ENCODE measurements at regions not wholly inside any gene's neighbourhood (a gene's known extent, or its start where the extent isn't known, plus 50 kb on each side); places are given as distances from the start of the nearest gene placed in this dataset.

- DNase-seq (no peak), ATAC-seq (no peak)
- H3K27ac Mint-ChIP-seq, result no peak overlapping the region
- H3K9me3 Mint-ChIP-seq, result no peaks in the 10 kb centered on the region
- H3K4me3 Mint-ChIP-seq, result no peak overlapping the region
- H3K4me1 Mint-ChIP-seq, result peaks cover 9% of the 10 kb centered on the region
- peaks cover 37% of the 10 kb centered on the region for H3K27me3 Mint-ChIP-seq
Observed at GRCh38 chr12:125276567-125276966, 211.3 kb downstream of the AACS start.

GRCh38 chr12:125280482-125281377, 215.5 kb downstream of the AACS start:
- Mint-ChIP-seq H3K9me3 (no peaks in the 10 kb centered on the region), H3K4me1 (peaks cover 9% of the 10 kb centered on the region), H3K27ac (peak overlapping the region in 1 of 2 donors; percentile 23), H3K27me3 (peaks cover 48% of the 10 kb centered on the region), H3K4me3 (peak overlapping the region; percentile 2 to 36)
- DNase-seq, result no peak
- no peak for ATAC-seq

DNA sequence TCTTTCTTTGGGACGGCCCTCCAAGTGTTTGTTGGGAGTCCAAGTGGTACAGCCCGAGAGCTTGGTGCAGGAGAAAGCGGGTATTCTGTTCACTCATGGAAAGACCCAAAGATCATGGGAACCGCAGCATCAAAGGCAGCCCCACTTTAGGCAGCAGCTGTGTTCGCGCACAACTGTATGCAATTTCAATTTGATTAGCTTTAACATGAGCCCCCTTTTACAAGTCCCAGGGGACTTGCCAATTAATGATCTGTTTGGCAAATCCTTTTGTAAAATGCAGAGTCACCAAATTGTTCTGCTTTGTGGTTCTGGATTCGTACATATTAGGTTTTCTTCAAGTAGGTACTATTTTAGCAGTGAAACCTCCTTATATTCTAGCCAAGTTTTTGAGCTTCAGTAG, 217.7 kb downstream of the AACS start:
- DNase-seq, result no peak
- Mint-ChIP-seq H3K9me3 (no peaks in the 10 kb centered on the region), H3K27ac (no peak overlapping the region), H3K4me3 (no peak overlapping the region), H3K27me3 (peaks cover 42% of the 10 kb centered on the region), H3K4me1 (peaks cover 20% of the 10 kb centered on the region)
- ATAC-seq, result no peak

DNA sequence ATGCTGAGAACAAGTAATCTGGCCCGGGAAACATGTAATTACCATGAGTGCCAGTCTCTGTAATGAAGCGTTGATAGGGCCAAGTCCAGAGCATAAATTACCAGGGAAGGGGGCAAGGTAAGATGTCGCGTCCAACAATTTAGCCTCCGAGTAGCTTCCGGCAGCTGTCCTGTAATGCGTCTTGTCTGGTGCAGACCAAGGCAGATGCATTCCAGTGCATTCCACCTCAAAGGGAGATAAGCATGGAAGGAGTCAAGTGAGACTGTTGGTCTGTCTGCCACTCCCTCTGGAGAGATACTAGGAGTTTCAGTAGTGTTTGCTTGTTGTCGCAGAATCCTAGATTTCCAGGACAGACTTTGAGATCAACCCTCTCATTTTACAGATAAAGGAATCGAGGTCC, 218.3 kb downstream of the AACS start:
- H3K4me3 Mint-ChIP-seq, result no peak overlapping the region
- H3K27ac Mint-ChIP-seq, result no peak overlapping the region
- DNase-seq (no peak), ATAC-seq (no peak)
- H3K27me3 Mint-ChIP-seq, result peaks cover 42% of the 10 kb centered on the region
- no peaks in the 10 kb centered on the region for H3K9me3 Mint-ChIP-seq
- peaks cover 20% of the 10 kb centered on the region for H3K4me1 Mint-ChIP-seq

- ATAC-seq, result no peak
- Mint-ChIP-seq H3K4me3 (no peak overlapping the region), H3K4me1 (peaks cover 20% of the 10 kb centered on the region), H3K27me3 (peaks cover 40% of the 10 kb centered on the region), H3K27ac (no peak overlapping the region), H3K9me3 (no peaks in the 10 kb centered on the region)
- DNase-seq, result no peak
Observed at GRCh38 chr12:125284087-125284486, 218.9 kb downstream of the AACS start.

DNA sequence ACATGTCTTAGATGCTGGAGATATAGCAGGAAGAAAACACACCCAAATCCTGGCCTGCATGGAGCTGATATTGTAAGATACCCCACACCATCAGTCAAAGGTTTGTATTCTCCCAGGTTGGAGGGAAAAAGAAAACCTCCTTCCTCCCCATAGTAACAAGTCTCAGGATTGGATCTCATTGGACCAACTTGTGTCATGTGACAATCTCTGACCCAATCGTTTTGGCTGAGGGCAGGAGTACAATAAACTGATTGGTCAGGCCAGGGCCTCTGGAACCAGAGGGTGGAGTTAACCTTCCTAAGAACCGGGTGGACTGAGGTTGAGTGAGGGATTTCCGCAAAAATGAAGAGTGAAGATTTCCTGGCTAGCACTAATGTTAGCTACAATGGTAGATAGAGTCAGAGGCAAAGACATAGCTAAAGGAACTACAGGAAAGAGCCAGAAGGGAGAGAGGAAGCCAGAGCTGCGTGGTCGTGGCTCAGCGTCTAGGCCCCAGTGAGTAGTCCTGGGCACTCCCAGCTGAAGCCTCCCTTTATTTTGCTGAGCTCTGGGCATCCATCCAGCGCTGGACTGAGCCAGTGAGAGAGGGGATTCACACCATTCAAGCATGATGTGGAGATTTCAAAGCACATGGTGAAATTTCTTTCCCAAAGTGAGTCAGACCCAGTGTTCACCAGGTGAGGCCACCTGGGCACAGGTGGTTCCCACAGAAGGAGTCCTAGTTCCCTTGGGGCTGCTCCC, 219.9 kb downstream of the AACS start:
- peak overlapping the region; percentile 44 to 49 for H3K27ac Mint-ChIP-seq
- ATAC-seq, result no peak
- H3K27me3 Mint-ChIP-seq, result peaks cover 38% of the 10 kb centered on the region
- no peaks in the 10 kb centered on the region for H3K9me3 Mint-ChIP-seq
- no peak overlapping the region for H3K4me3 Mint-ChIP-seq
- peaks cover 20% of the 10 kb centered on the region for H3K4me1 Mint-ChIP-seq
- no peak for DNase-seq

GRCh38 chr12:125286005-125286727, 220.9 kb downstream of the AACS start:
- H3K27ac Mint-ChIP-seq, result no peak overlapping the region
- no peak overlapping the region for H3K4me3 Mint-ChIP-seq
- DNase-seq (no peak), ATAC-seq (no peak)
- peaks cover 11% of the 10 kb centered on the region for H3K4me1 Mint-ChIP-seq
- peaks cover 38% of the 10 kb centered on the region for H3K27me3 Mint-ChIP-seq
- no peaks in the 10 kb centered on the region for H3K9me3 Mint-ChIP-seq

GRCh38 chr12:125287155-125287847, 222.1 kb downstream of the AACS start:
- no peak overlapping the region for H3K27ac Mint-ChIP-seq
- DNase-seq, result no peak
- H3K4me3 Mint-ChIP-seq, result no peak overlapping the region
- peaks cover 32% of the 10 kb centered on the region for H3K27me3 Mint-ChIP-seq
- no peaks in the 10 kb centered on the region for H3K9me3 Mint-ChIP-seq
- ATAC-seq, result no peak
- H3K4me1 Mint-ChIP-seq, result peaks cover 11% of the 10 kb centered on the region

GRCh38 chr12:125288931-125289928, 224.0 kb downstream of the AACS start:
- no peak for DNase-seq
- Mint-ChIP-seq H3K9me3 (no peaks in the 10 kb centered on the region), H3K4me3 (no peak overlapping the region), H3K4me1 (peaks cover 11% of the 10 kb centered on the region), H3K27me3 (peaks cover 26% of the 10 kb centered on the region), H3K27ac (no peak overlapping the region)
- no peak for ATAC-seq

GRCh38 chr12:125289970-125290369, 224.7 kb downstream of the AACS start:
- ATAC-seq, result no peak
- Mint-ChIP-seq H3K4me1 (peaks cover 11% of the 10 kb centered on the region), H3K27ac (no peak overlapping the region)

DNA sequence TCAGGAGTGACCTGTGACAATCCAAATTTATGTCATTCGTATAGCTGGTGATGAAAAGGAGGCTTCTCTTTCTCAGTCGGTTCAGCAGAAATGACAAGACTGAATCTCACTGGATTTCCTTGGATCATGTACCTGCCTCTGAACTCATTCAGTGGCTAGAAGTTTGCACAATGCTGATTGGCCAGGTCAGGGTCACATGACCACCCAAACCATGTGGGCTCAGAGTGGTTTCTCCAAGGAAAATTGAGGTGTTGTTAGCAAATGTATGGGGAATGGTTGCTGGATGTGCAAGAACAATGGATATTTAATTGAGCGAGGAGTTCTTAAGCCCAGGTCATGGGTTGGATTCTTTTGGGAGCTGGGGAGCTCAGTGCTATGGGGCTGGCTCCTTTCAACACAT, 227.5 kb downstream of the AACS start:
- H3K27ac Mint-ChIP-seq, result no peak overlapping the region
- ATAC-seq, result no peak
- no peak for DNase-seq
- H3K27me3 Mint-ChIP-seq, result peaks cover 17% of the 10 kb centered on the region
- H3K4me1 Mint-ChIP-seq, result peaks cover 1% of the 10 kb centered on the region
- no peak overlapping the region for H3K4me3 Mint-ChIP-seq
- no peaks in the 10 kb centered on the region for H3K9me3 Mint-ChIP-seq

More at GRCh38 chr12:125289970-125290369, 224.7 kb downstream of the AACS start:
- Mint-ChIP-seq H3K9me3 (no peaks in the 10 kb centered on the region), H3K4me3 (no peak overlapping the region), H3K27me3 (peaks cover 26% of the 10 kb centered on the region)
- no peak for DNase-seq

DNA sequence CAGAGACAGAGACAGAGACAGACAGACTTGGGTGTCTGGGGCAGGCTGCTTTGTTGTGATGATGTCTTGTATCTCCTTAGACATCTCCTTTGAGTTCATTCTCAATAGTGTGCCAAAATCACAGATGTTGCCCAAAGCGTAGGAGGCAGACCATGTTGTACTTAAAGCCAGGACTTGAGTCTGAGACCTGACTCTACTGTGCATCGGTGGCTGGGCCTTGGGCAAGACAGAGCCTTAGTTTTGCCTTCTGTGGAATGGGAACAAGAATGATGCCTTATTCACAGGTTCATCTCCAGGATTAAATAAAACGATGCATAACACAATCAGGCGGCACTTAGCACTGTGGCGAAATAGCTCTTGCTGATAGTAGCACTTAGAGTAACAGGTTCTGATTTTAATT, 230.3 kb downstream of the AACS start:
- no peak for DNase-seq
- ATAC-seq, result no peak
- H3K27ac Mint-ChIP-seq, result no peak overlapping the region
- H3K27me3 Mint-ChIP-seq, result peaks cover 26% of the 10 kb centered on the region
- no peaks in the 10 kb centered on the region for H3K4me1 Mint-ChIP-seq
- H3K4me3 Mint-ChIP-seq, result no peak overlapping the region
- no peaks in the 10 kb centered on the region for H3K9me3 Mint-ChIP-seq

GRCh38 chr12:125296701-125297100, 231.5 kb downstream of the AACS start:
- ATAC-seq (no peak), DNase-seq (no peak)
- H3K4me3 Mint-ChIP-seq, result no peak overlapping the region
- no peak overlapping the region for H3K27ac Mint-ChIP-seq
- H3K27me3 Mint-ChIP-seq, result peaks cover 16% of the 10 kb centered on the region
- no peaks in the 10 kb centered on the region for H3K9me3 Mint-ChIP-seq
- H3K4me1 Mint-ChIP-seq, result no peaks in the 10 kb centered on the region

DNA sequence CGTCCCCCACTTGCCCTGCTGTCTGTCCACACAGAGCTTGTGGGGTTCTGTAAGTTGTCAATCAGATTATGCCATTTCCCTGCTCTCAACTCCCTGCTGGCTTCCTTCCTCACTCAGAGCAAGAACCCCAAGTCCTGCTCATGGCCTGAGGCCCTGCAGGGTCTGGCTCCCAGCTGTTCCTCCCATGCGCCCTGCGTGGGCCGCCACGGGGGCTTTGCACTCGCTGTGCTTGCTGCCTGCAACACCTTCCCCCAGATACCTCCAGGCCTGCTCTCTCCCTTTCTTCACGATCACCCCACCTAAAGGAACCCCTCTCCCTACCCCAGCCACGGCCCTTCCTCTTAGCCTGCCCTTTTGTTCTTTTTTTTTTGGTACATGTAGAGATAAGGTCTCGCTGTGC, 234.6 kb downstream of the AACS start:
- no peak for DNase-seq
- no peak overlapping the region for H3K4me3 Mint-ChIP-seq

More for the DNA sequence above, 234.6 kb downstream of the AACS start:
- Mint-ChIP-seq H3K27me3 (peaks cover 16% of the 10 kb centered on the region), H3K9me3 (no peaks in the 10 kb centered on the region), H3K27ac (no peak overlapping the region), H3K4me1 (no peaks in the 10 kb centered on the region)
- ATAC-seq, result peak; percentile 6
